ENCODE measurements at regions not wholly inside any gene's neighbourhood (a gene's known extent, or its start where the extent isn't known, plus 50 kb on each side); places are given as distances from the start of the nearest gene placed in this dataset.
"Not testable (repeated sequence)": the region's sequence is repeated elsewhere in the genome, so short reads cannot be mapped to it uniquely, and the experiment has no call there.

- H3K27me3 Mint-ChIP-seq (ENCODE audit: low read depth) = peaks cover 26% of the 10 kb centered on the region
- H3K4me1 Mint-ChIP-seq = no peaks in the 10 kb centered on the region
- H3K4me3 Mint-ChIP-seq = no peak overlapping the region
- H3K9me3 Mint-ChIP-seq = no peaks in the 10 kb centered on the region
- no peaks in the 10 kb centered on the region for H3K36me3 Mint-ChIP-seq
- TF ChIP-seq CTCF (IDR thresholded peaks at IDR 0.05; ENCODE audit: unreplicated experiment) = no peak
- H3K27ac Mint-ChIP-seq = no peak overlapping the region
- no peak for DNase-seq (ENCODE audit: low spot score in 2 of 2, unreplicated experiment in 2 of 2)
These were observed 151.1 kb upstream of the WSCD1 start for GRCh38 chr17:5919089-5919488.

- no peak for DNase-seq (ENCODE audit: low spot score in 2 of 2, unreplicated experiment in 2 of 2)
- peaks cover 29% of the 10 kb centered on the region for H3K27me3 Mint-ChIP-seq (ENCODE audit: low read depth)
- H3K36me3 Mint-ChIP-seq = no peaks in the 10 kb centered on the region
- no peaks in the 10 kb centered on the region for H3K4me1 Mint-ChIP-seq
- H3K27ac Mint-ChIP-seq = no peak overlapping the region
- no peak overlapping the region for H3K4me3 Mint-ChIP-seq
- H3K9me3 Mint-ChIP-seq = no peaks in the 10 kb centered on the region
- TF ChIP-seq CTCF (IDR thresholded peaks at IDR 0.05; ENCODE audit: unreplicated experiment) = no peak
These were observed 148.5 kb upstream of the WSCD1 start for GRCh38 chr17:5921512-5922282.

- DNase-seq (ENCODE audit: low spot score in 2 of 2, unreplicated experiment in 2 of 2) = no peak
- Mint-ChIP-seq H3K4me1 (no peaks in the 10 kb centered on the region), H3K36me3 (no peaks in the 10 kb centered on the region), H3K27me3 (ENCODE audit: low read depth) (peaks cover 26% of the 10 kb centered on the region), H3K27ac (no peak overlapping the region), H3K4me3 (no peak overlapping the region), H3K9me3 (no peaks in the 10 kb centered on the region)
- TF ChIP-seq CTCF (IDR thresholded peaks at IDR 0.05; ENCODE audit: unreplicated experiment) = no peak
These were observed 147.7 kb upstream of the WSCD1 start for GRCh38 chr17:5922476-5922875.

- Mint-ChIP-seq H3K9me3 (no peaks in the 10 kb centered on the region), H3K4me1 (no peaks in the 10 kb centered on the region), H3K4me3 (no peak overlapping the region), H3K36me3 (no peaks in the 10 kb centered on the region), H3K27me3 (ENCODE audit: low read depth) (peaks cover 3% of the 10 kb centered on the region), H3K27ac (no peak overlapping the region)
- DNase-seq (ENCODE audit: low spot score in 2 of 2, unreplicated experiment in 2 of 2) = no peak
- no peak for TF ChIP-seq CTCF (IDR thresholded peaks at IDR 0.05; ENCODE audit: unreplicated experiment)
These were observed 140.5 kb upstream of the WSCD1 start for GRCh38 chr17:5929721-5930120.

GRCh38 chr17:5930555-5930954 is 139.6 kb upstream of the WSCD1 start:
- H3K27me3 Mint-ChIP-seq (ENCODE audit: low read depth); H3K4me3 Mint-ChIP-seq; H3K27ac Mint-ChIP-seq; DNase-seq (ENCODE audit: low spot score in 2 of 2, unreplicated experiment in 2 of 2); H3K36me3 Mint-ChIP-seq; H3K4me1 Mint-ChIP-seq; H3K9me3 Mint-ChIP-seq: not testable (repeated sequence)

GRCh38 chr17:5931616-5932015 is 138.6 kb upstream of the WSCD1 start:
- Mint-ChIP-seq H3K27me3 (ENCODE audit: low read depth) (peaks cover 6% of the 10 kb centered on the region), H3K9me3 (peaks cover 4% of the 10 kb centered on the region), H3K4me1 (no peaks in the 10 kb centered on the region)

More at GRCh38 chr17:5931616-5932015, 138.6 kb upstream of the WSCD1 start:
- no peak for DNase-seq (ENCODE audit: low spot score in 2 of 2, unreplicated experiment in 2 of 2)
- no peak for TF ChIP-seq CTCF (IDR thresholded peaks at IDR 0.05; ENCODE audit: unreplicated experiment)
- Mint-ChIP-seq H3K4me3 (no peak overlapping the region), H3K36me3 (no peaks in the 10 kb centered on the region), H3K27ac (no peak overlapping the region)

Measured in mesothelial cell of epicardium (in vitro differentiated cells).